ENCODE measurements at regions not wholly inside any gene's neighbourhood (a gene's known extent, or its start where the extent isn't known, plus 50 kb on each side); places are given as distances from the start of the nearest gene placed in this dataset.

GRCh38 chr15:66953523-66954229 lies 111.7 kb upstream of the SMAD3 start:
- Histone ChIP-seq H2BK12ac (ENCODE audit: low read length in 2 of 2) (no peak overlapping the region), H3K9ac (ENCODE audit: low read length) (no peak overlapping the region), H2BK5ac (ENCODE audit: low read depth, low read length, poor library complexity, severe bottlenecking) (no peak overlapping the region), H3K4me2 (ENCODE audit: low read length, poor library complexity, severe bottlenecking) (no peak overlapping the region), H4K91ac (ENCODE audit: low read length) (no peak overlapping the region), H2BK15ac (ENCODE audit: low read depth, poor library complexity, severe bottlenecking) (no peak overlapping the region), H3K4ac (ENCODE audit: low read depth in 1 of 2, low read length in 2 of 2) (no peak overlapping the region), H3K9me3 (ENCODE audit: control insufficient read depth, low read length) (peaks cover 3% of the 10 kb centered on the region), H3K4me1 (ENCODE audit: control insufficient read depth, insufficient read depth, low read depth, low read length) (no peaks in the 10 kb centered on the region), H2AFZ (ENCODE audit: low read depth, low read length) (no peak overlapping the region), H3K23ac (ENCODE audit: low read length in 2 of 2) (no peak overlapping the region), H3K79me1 (replicated peaks; ENCODE audit: low read length, poor library complexity, severe bottlenecking) (no peaks in the 10 kb centered on the region), H3K27me3 (ENCODE audit: control insufficient read depth in 1 of 2, insufficient read depth in 1 of 2, low read length in 2 of 2) (no peaks in the 10 kb centered on the region), H3K27ac (ENCODE audit: low read length, poor library complexity, severe bottlenecking) (no peak overlapping the region), H3K14ac (ENCODE audit: low read length in 2 of 2) (peak overlapping the region in 1 of 2 experiments; percentile 26), H3K18ac (ENCODE audit: low read depth in 1 of 2, low read length in 2 of 2) (no peak overlapping the region), H4K8ac (ENCODE audit: low read length) (no peak overlapping the region), H3K36me3 (ENCODE audit: control insufficient read depth in 1 of 2, insufficient read depth in 2 of 2, low read depth in 1 of 2, low read length in 2 of 2) (no peaks in the 10 kb centered on the region), H3K4me3 (ENCODE audit: insufficient read depth in 1 of 2, low read depth in 1 of 2, low read length in 2 of 2) (no peak overlapping the region), H2AK5ac (ENCODE audit: low read length, severe bottlenecking) (no peak overlapping the region), H2BK120ac (ENCODE audit: low read depth, low read length) (no peak overlapping the region)
- no peak for DNase-seq
- 76% methylated on average over 10 of the region's 11 CpGs for WGBS

- Histone ChIP-seq H3K4me2 (ENCODE audit: low read length, poor library complexity, severe bottlenecking) (no peak overlapping the region), H2BK12ac (ENCODE audit: low read length in 2 of 2) (no peak overlapping the region), H2BK5ac (ENCODE audit: low read depth, low read length, poor library complexity, severe bottlenecking) (no peak overlapping the region), H2AFZ (ENCODE audit: low read depth, low read length) (no peak overlapping the region), H3K36me3 (ENCODE audit: control insufficient read depth in 1 of 2, insufficient read depth in 2 of 2, low read depth in 1 of 2, low read length in 2 of 2) (no peaks in the 10 kb centered on the region), H3K27me3 (ENCODE audit: control insufficient read depth in 1 of 2, insufficient read depth in 1 of 2, low read length in 2 of 2) (peaks cover 4 to 8% of the 10 kb centered on the region in 2 experiments), H2BK15ac (ENCODE audit: low read depth, poor library complexity, severe bottlenecking) (no peak overlapping the region), H4K8ac (ENCODE audit: low read length) (no peak overlapping the region), H3K14ac (ENCODE audit: low read length in 2 of 2) (no peak overlapping the region), H3K79me1 (replicated peaks; ENCODE audit: low read length, poor library complexity, severe bottlenecking) (no peaks in the 10 kb centered on the region), H3K4me3 (ENCODE audit: insufficient read depth in 1 of 2, low read depth in 1 of 2, low read length in 2 of 2) (no peak overlapping the region), H3K4me1 (ENCODE audit: control insufficient read depth, insufficient read depth, low read depth, low read length) (no peaks in the 10 kb centered on the region), H3K9me3 (ENCODE audit: control insufficient read depth, low read length) (peaks cover 3% of the 10 kb centered on the region), H4K91ac (ENCODE audit: low read length) (peak overlapping the region; percentile 52), H2BK120ac (ENCODE audit: low read depth, low read length) (no peak overlapping the region), H3K9ac (ENCODE audit: low read length) (no peak overlapping the region), H2AK5ac (ENCODE audit: low read length, severe bottlenecking) (peak overlapping the region; percentile 27), H3K23ac (ENCODE audit: low read length in 2 of 2) (no peak overlapping the region), H3K4ac (ENCODE audit: low read depth in 1 of 2, low read length in 2 of 2) (no peak overlapping the region), H3K27ac (ENCODE audit: low read length, poor library complexity, severe bottlenecking) (no peak overlapping the region), H3K18ac (ENCODE audit: low read depth in 1 of 2, low read length in 2 of 2) (no peak overlapping the region)
- WGBS, result 94% methylated on average over 6 of the region's 6 CpGs
- no peak for DNase-seq
Measured at GRCh38 chr15:66954601-66955000, 110.8 kb upstream of the SMAD3 start.

GRCh38 chr15:66955001-66955516 lies 110.3 kb upstream of the SMAD3 start:
- Histone ChIP-seq H3K4me1 (ENCODE audit: control insufficient read depth, insufficient read depth, low read depth, low read length) (no peaks in the 10 kb centered on the region), H3K27me3 (ENCODE audit: control insufficient read depth in 1 of 2, insufficient read depth in 1 of 2, low read length in 2 of 2) (peaks cover 4 to 13% of the 10 kb centered on the region in 2 experiments), H3K79me1 (replicated peaks; ENCODE audit: low read length, poor library complexity, severe bottlenecking) (no peaks in the 10 kb centered on the region), H3K9ac (ENCODE audit: low read length) (no peak overlapping the region), H4K8ac (ENCODE audit: low read length) (no peak overlapping the region), H3K4me3 (ENCODE audit: insufficient read depth in 1 of 2, low read depth in 1 of 2, low read length in 2 of 2) (no peak overlapping the region), H3K14ac (ENCODE audit: low read length in 2 of 2) (no peak overlapping the region), H3K4me2 (ENCODE audit: low read length, poor library complexity, severe bottlenecking) (no peak overlapping the region), H4K91ac (ENCODE audit: low read length) (no peak overlapping the region), H2AFZ (ENCODE audit: low read depth, low read length) (no peak overlapping the region), H2BK15ac (ENCODE audit: low read depth, poor library complexity, severe bottlenecking) (no peak overlapping the region), H3K18ac (ENCODE audit: low read depth in 1 of 2, low read length in 2 of 2) (no peak overlapping the region), H3K36me3 (ENCODE audit: control insufficient read depth in 1 of 2, insufficient read depth in 2 of 2, low read depth in 1 of 2, low read length in 2 of 2) (no peaks in the 10 kb centered on the region), H2BK5ac (ENCODE audit: low read depth, low read length, poor library complexity, severe bottlenecking) (no peak overlapping the region), H2BK120ac (ENCODE audit: low read depth, low read length) (no peak overlapping the region), H2AK5ac (ENCODE audit: low read length, severe bottlenecking) (no peak overlapping the region), H3K4ac (ENCODE audit: low read depth in 1 of 2, low read length in 2 of 2) (no peak overlapping the region), H2BK12ac (ENCODE audit: low read length in 2 of 2) (no peak overlapping the region), H3K27ac (ENCODE audit: low read length, poor library complexity, severe bottlenecking) (no peak overlapping the region), H3K23ac (ENCODE audit: low read length in 2 of 2) (no peak overlapping the region), H3K9me3 (ENCODE audit: control insufficient read depth, low read length) (no peaks in the 10 kb centered on the region)
- no peak for DNase-seq
- WGBS, result 75% methylated on average over 3 of the region's 4 CpGs

GRCh38 chr15:66955871-66956585 lies 109.4 kb upstream of the SMAD3 start:
- Histone ChIP-seq H2BK15ac (ENCODE audit: low read depth, poor library complexity, severe bottlenecking) (no peak overlapping the region), H2BK12ac (ENCODE audit: low read length in 2 of 2) (no peak overlapping the region), H4K91ac (ENCODE audit: low read length) (no peak overlapping the region), H3K18ac (ENCODE audit: low read depth in 1 of 2, low read length in 2 of 2) (no peak overlapping the region), H2AFZ (ENCODE audit: low read depth, low read length) (no peak overlapping the region), H4K8ac (ENCODE audit: low read length) (no peak overlapping the region), H3K9me3 (ENCODE audit: control insufficient read depth, low read length) (no peaks in the 10 kb centered on the region), H3K4me3 (ENCODE audit: insufficient read depth in 1 of 2, low read depth in 1 of 2, low read length in 2 of 2) (no peak overlapping the region), H2BK5ac (ENCODE audit: low read depth, low read length, poor library complexity, severe bottlenecking) (no peak overlapping the region), H3K9ac (ENCODE audit: low read length) (no peak overlapping the region), H3K23ac (ENCODE audit: low read length in 2 of 2) (no peak overlapping the region), H3K27me3 (ENCODE audit: control insufficient read depth in 1 of 2, insufficient read depth in 1 of 2, low read length in 2 of 2) (peaks cover 4 to 14% of the 10 kb centered on the region in 2 experiments), H3K14ac (ENCODE audit: low read length in 2 of 2) (no peak overlapping the region), H2AK5ac (ENCODE audit: low read length, severe bottlenecking) (no peak overlapping the region), H3K27ac (ENCODE audit: low read length, poor library complexity, severe bottlenecking) (no peak overlapping the region), H3K79me1 (replicated peaks; ENCODE audit: low read length, poor library complexity, severe bottlenecking) (no peaks in the 10 kb centered on the region), H3K4me1 (ENCODE audit: control insufficient read depth, insufficient read depth, low read depth, low read length) (no peaks in the 10 kb centered on the region), H3K4me2 (ENCODE audit: low read length, poor library complexity, severe bottlenecking) (no peak overlapping the region), H2BK120ac (ENCODE audit: low read depth, low read length) (no peak overlapping the region), H3K36me3 (ENCODE audit: control insufficient read depth in 1 of 2, insufficient read depth in 2 of 2, low read depth in 1 of 2, low read length in 2 of 2) (no peaks in the 10 kb centered on the region), H3K4ac (ENCODE audit: low read depth in 1 of 2, low read length in 2 of 2) (no peak overlapping the region)
- 83% methylated on average over 2 of the region's 2 CpGs for WGBS
- peak; percentile 26 for DNase-seq

Data from mesenchymal stem cell (in vitro differentiated cells and primary cell).